ENCODE measurements at regions not wholly inside any gene's neighbourhood (a gene's known extent, or its start where the extent isn't known, plus 50 kb on each side); places are given as distances from the start of the nearest gene placed in this dataset.

- Mint-ChIP-seq H3K9me3 (no peaks in the 10 kb centered on the region), H3K27ac (no peak overlapping the region), H3K4me3 (no peak overlapping the region), H3K36me3 (no peaks in the 10 kb centered on the region), H3K27me3 (no peaks in the 10 kb centered on the region), H3K4me1 (no peaks in the 10 kb centered on the region)
- ATAC-seq, result peak; percentile 39
Observed at GRCh38 chr3:82790307-82791097, 1029.1 kb upstream of the GBE1 start.

DNA sequence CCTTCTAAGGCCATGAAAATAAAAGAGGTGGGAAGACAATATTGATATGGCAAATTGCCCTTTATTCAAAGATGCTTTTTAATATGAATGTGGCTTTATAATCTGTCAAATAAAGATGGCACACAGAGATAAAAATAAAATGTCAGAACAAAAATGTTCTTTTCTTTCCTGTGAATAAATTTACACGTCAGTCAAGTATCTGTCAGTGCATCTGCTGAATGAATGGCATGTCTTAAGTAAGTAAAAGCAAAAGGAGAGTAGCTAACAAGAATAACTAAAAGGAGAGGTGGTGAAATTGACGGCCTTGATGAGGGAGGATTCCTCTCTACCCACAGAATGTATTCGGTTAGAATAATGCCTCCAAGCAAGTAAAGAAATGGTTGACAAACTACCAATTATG is 1021.7 kb upstream of the GBE1 start:
- no peaks in the 10 kb centered on the region for H3K27me3 Mint-ChIP-seq
- no peaks in the 10 kb centered on the region for H3K9me3 Mint-ChIP-seq
- H3K27ac Mint-ChIP-seq, result no peak overlapping the region
- H3K4me3 Mint-ChIP-seq, result no peak overlapping the region
- no peak for ATAC-seq
- H3K4me1 Mint-ChIP-seq, result no peaks in the 10 kb centered on the region
- H3K36me3 Mint-ChIP-seq, result no peaks in the 10 kb centered on the region

DNA sequence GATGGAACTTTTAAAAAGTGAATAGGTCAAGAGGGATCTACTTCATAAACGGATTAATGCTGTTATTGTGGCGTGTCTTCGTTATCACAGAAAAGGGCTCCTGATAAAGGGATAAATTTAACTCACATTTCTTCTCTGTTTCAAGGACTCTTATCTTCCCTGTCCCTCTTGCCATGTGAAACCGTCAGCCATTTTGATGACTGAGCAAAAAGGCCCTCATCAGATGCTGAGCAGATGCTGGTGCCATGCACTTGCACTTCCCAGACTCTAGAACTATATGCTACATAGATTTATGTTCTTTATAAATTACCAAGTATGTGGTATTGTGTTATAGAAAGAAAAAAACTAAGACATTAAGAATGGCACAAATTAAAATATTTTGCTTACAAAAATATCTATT is 1011.8 kb upstream of the GBE1 start:
- Mint-ChIP-seq H3K27me3 (no peaks in the 10 kb centered on the region), H3K36me3 (no peaks in the 10 kb centered on the region), H3K27ac (no peak overlapping the region), H3K9me3 (peaks cover 4% of the 10 kb centered on the region), H3K4me1 (no peaks in the 10 kb centered on the region), H3K4me3 (no peak overlapping the region)
- ATAC-seq, result no peak

- Mint-ChIP-seq H3K4me3 (no peak overlapping the region), H3K36me3 (no peaks in the 10 kb centered on the region), H3K4me1 (no peaks in the 10 kb centered on the region), H3K9me3 (no peaks in the 10 kb centered on the region), H3K27ac (no peak overlapping the region), H3K27me3 (no peaks in the 10 kb centered on the region)
- no peak for ATAC-seq
Observed at GRCh38 chr3:82764521-82764920, 1003.1 kb upstream of the GBE1 start.

GRCh38 chr3:82761858-82762257 is 1000.4 kb upstream of the GBE1 start:
- Mint-ChIP-seq H3K4me3 (no peak overlapping the region), H3K27ac (no peak overlapping the region), H3K9me3 (no peaks in the 10 kb centered on the region), H3K4me1 (no peaks in the 10 kb centered on the region), H3K27me3 (no peaks in the 10 kb centered on the region), H3K36me3 (no peaks in the 10 kb centered on the region)
- no peak for ATAC-seq

GRCh38 chr3:82745544-82745943 is 984.1 kb upstream of the GBE1 start:
- Mint-ChIP-seq H3K9me3 (peaks cover 9% of the 10 kb centered on the region), H3K4me3 (no peak overlapping the region), H3K4me1 (no peaks in the 10 kb centered on the region), H3K36me3 (no peaks in the 10 kb centered on the region), H3K27me3 (no peaks in the 10 kb centered on the region), H3K27ac (no peak overlapping the region)
- no peak for ATAC-seq

- Mint-ChIP-seq H3K27me3 (no peaks in the 10 kb centered on the region), H3K9me3 (peaks cover 9% of the 10 kb centered on the region), H3K4me3 (no peak overlapping the region), H3K4me1 (no peaks in the 10 kb centered on the region), H3K27ac (no peak overlapping the region), H3K36me3 (no peaks in the 10 kb centered on the region)
- no peak for ATAC-seq
Observed at GRCh38 chr3:82743196-82743595, 981.8 kb upstream of the GBE1 start.

DNA sequence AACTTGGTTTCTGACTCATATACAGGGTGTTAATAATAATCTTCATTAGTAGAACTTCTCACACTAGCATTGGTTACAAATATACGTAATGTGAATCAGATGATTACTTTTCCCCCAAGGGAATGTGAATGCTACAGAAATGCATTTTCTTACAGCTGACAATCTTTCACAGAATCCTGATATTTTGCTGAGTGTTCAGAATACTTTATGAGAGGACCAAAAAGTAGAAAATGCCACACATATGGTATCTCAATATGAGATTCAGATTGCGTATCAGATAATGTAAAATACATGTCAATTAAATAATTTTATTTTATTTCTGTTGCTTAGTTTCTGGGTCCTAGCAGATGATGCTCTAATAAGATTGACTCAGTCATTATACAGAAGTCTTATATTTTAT is 979.9 kb upstream of the GBE1 start:
- Mint-ChIP-seq H3K36me3 (no peaks in the 10 kb centered on the region), H3K27ac (no peak overlapping the region), H3K9me3 (peaks cover 7% of the 10 kb centered on the region), H3K4me1 (peaks cover 5% of the 10 kb centered on the region), H3K4me3 (no peak overlapping the region), H3K27me3 (no peaks in the 10 kb centered on the region)
- no peak for ATAC-seq

- Mint-ChIP-seq H3K4me3 (no peak overlapping the region), H3K4me1 (peaks cover 5% of the 10 kb centered on the region), H3K27me3 (no peaks in the 10 kb centered on the region), H3K9me3 (peaks cover 4% of the 10 kb centered on the region), H3K36me3 (no peaks in the 10 kb centered on the region), H3K27ac (no peak overlapping the region)
- no peak for ATAC-seq
Observed at GRCh38 chr3:82739390-82739789, 977.9 kb upstream of the GBE1 start.

GRCh38 chr3:82736696-82737277 is 975.3 kb upstream of the GBE1 start:
- ATAC-seq, result no peak
- no peak overlapping the region for H3K4me3 Mint-ChIP-seq
- H3K9me3 Mint-ChIP-seq, result no peaks in the 10 kb centered on the region
- H3K4me1 Mint-ChIP-seq, result peaks cover 5% of the 10 kb centered on the region
- no peaks in the 10 kb centered on the region for H3K36me3 Mint-ChIP-seq
- no peak overlapping the region for H3K27ac Mint-ChIP-seq
- no peaks in the 10 kb centered on the region for H3K27me3 Mint-ChIP-seq

- Mint-ChIP-seq H3K4me3 (no peak overlapping the region), H3K27ac (no peak overlapping the region), H3K27me3 (no peaks in the 10 kb centered on the region), H3K9me3 (peaks cover 10% of the 10 kb centered on the region), H3K4me1 (no peaks in the 10 kb centered on the region), H3K36me3 (no peaks in the 10 kb centered on the region)
- no peak for ATAC-seq
Observed at GRCh38 chr3:82715091-82715856, 953.8 kb upstream of the GBE1 start.

DNA sequence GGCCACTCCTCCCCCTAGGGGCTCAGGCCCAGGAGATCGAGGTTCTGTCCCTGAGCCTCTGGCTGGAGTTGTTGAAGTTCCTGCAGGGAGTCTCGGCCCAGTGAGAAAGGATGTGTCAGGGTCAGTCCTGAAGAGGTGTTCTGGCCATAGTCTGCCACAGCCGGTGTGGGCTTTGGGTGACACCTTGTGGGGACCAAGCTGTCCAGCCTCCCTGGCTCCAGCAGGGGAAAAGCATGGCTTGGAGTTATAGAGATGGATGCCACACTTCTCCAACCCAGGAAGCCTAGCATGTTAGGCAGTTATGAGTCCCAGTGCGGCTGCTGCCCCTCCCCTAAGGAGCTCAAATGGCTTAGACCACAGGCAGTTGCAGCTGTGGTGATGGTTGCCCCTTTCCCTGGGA is 945.6 kb upstream of the GBE1 start:
- H3K36me3 Mint-ChIP-seq, result no peaks in the 10 kb centered on the region
- ATAC-seq, result no peak

DNA sequence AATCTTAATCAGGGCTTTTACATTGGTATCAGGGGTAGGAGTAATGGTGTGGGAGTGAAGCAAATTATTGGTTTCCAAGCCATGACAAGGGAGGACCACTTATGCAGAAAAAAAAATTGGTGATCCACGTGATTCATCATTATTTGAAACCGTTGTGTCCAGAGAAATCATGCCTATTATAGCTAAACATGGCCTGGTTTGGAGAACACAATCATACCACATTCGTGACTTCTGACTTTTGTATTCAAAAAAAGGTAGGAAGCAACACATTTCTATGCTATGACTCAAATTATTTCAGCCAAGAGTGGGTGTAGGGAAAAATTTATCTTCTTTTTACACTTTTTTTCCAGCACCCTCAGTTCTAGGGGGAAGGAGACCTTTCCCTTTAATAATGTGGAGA is 924.3 kb upstream of the GBE1 start:
- peaks cover 9% of the 10 kb centered on the region for H3K9me3 Mint-ChIP-seq
- H3K4me1 Mint-ChIP-seq, result no peaks in the 10 kb centered on the region
- no peaks in the 10 kb centered on the region for H3K36me3 Mint-ChIP-seq
- H3K4me3 Mint-ChIP-seq, result no peak overlapping the region
- no peaks in the 10 kb centered on the region for H3K27me3 Mint-ChIP-seq
- no peak overlapping the region for H3K27ac Mint-ChIP-seq
- ATAC-seq, result no peak

More for the DNA sequence above, 945.6 kb upstream of the GBE1 start:
- Mint-ChIP-seq H3K9me3 (peaks cover 5% of the 10 kb centered on the region), H3K27me3 (no peaks in the 10 kb centered on the region), H3K27ac (no peak overlapping the region), H3K4me1 (no peaks in the 10 kb centered on the region), H3K4me3 (no peak overlapping the region)

DNA sequence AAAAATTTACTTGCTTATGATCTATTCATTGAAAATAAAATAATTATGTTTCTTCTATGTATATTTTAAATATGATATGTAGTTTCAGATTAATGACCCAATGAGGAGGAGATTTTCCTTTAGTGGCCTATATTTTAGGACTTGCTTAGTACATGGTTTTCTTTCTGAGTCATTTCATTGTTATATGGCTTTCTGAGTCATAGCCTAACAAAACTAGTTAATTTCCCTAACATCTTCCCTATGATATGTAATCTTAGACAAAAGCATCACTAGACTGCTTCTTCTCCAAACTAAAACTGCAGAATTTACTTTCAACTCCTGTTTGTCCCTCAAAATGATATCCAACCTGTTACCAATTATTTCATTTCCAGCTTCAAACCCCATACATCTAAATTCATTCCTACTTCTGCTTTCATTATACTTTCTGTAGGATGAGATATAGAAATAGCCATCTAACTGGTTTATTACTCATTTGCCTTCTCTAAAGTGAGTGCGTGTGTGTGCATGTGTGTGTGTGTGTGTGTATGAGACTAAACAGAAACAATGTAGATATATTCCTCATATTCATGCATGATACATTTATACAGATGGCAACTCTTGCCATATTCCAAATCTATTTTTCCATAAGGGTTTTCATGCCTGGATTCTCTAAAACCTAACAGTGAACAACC is 915.0 kb upstream of the GBE1 start:
- no peak for ATAC-seq
- H3K36me3 Mint-ChIP-seq, result no peaks in the 10 kb centered on the region
- no peaks in the 10 kb centered on the region for H3K27me3 Mint-ChIP-seq
- peaks cover 9% of the 10 kb centered on the region for H3K9me3 Mint-ChIP-seq
- H3K27ac Mint-ChIP-seq, result no peak overlapping the region
- H3K4me3 Mint-ChIP-seq, result no peak overlapping the region
- H3K4me1 Mint-ChIP-seq, result no peaks in the 10 kb centered on the region

DNA sequence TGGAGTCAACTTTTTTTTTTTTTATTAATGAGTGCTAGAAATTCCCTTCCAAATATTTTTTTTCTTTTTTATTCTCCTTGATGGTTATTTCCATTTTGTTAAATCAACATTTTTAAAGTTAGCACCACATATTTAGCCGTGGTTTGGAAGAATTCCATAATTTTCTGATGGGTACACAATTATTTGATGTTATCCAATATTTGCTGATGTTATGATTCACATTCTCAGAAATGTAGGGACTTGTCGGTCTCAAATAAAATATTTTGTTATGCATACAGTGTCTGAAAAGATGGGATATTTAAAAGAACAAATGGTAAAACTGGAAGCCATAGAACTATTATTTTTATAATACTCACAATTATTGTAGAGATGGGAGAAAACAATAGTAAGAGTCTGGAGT is 911.5 kb upstream of the GBE1 start:
- Mint-ChIP-seq H3K27ac (no peak overlapping the region), H3K9me3 (peaks cover 7% of the 10 kb centered on the region), H3K4me3 (no peak overlapping the region), H3K4me1 (no peaks in the 10 kb centered on the region), H3K27me3 (no peaks in the 10 kb centered on the region), H3K36me3 (no peaks in the 10 kb centered on the region)
- no peak for ATAC-seq

Data from stimulated activated memory B cell treated with anti-CD40 and anti-IgM and Interleukin-4, amounts not matched to agents 10 μg/mL and 1 μg/mL and 100 μg/mL, for 72 hours (primary cell).